ENCODE measurements at regions not wholly inside any gene's neighbourhood (a gene's known extent, or its start where the extent isn't known, plus 50 kb on each side); places are given as distances from the start of the nearest gene placed in this dataset.

GRCh38 chr16:59216291-59216690, 482.2 kb upstream of the GOT2 start:
- Histone ChIP-seq H3K27ac (ENCODE audit: low read length) (no peak overlapping the region), H3K36me3 (ENCODE audit: control insufficient read depth, insufficient read depth, low read length) (no peaks in the 10 kb centered on the region), H3K4me3 (ENCODE audit: low read depth in 2 of 2, low read length in 2 of 2) (no peak overlapping the region), H3K9me3 (ENCODE audit: control insufficient read depth, insufficient read depth, low read depth, low read length) (no peaks in the 10 kb centered on the region), H3K27me3 (ENCODE audit: control insufficient read depth, insufficient read depth, low read length) (no peaks in the 10 kb centered on the region), H3K4me1 (ENCODE audit: control insufficient read depth, insufficient read depth, low read length) (no peaks in the 10 kb centered on the region)
- TF ChIP-seq POLR2AphosphoS5 (IDR thresholded peaks at IDR 0.05; ENCODE audit: low read depth, low read length): no peak
- no peak for TF ChIP-seq TCF7L2 (IDR thresholded peaks at IDR 0.05; ENCODE audit: low read depth, low read length)
- no peak for TF ChIP-seq SIN3A (IDR thresholded peaks at IDR 0.05; ENCODE audit: borderline replicate concordance, insufficient read depth, low read depth, low read length)
- TF ChIP-seq, protein P1, sequence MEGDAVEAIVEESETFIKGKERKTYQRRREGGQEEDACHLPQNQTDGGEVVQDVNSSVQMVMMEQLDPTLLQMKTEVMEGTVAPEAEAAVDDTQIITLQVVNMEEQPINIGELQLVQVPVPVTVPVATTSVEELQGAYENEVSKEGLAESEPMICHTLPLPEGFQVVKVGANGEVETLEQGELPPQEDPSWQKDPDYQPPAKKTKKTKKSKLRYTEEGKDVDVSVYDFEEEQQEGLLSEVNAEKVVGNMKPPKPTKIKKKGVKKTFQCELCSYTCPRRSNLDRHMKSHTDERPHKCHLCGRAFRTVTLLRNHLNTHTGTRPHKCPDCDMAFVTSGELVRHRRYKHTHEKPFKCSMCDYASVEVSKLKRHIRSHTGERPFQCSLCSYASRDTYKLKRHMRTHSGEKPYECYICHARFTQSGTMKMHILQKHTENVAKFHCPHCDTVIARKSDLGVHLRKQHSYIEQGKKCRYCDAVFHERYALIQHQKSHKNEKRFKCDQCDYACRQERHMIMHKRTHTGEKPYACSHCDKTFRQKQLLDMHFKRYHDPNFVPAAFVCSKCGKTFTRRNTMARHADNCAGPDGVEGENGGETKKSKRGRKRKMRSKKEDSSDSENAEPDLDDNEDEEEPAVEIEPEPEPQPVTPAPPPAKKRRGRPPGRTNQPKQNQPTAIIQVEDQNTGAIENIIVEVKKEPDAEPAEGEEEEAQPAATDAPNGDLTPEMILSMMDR (IDR thresholded peaks at IDR 0.05): no peak
- no peak for TF ChIP-seq REST (IDR thresholded peaks at IDR 0.05; ENCODE audit: insufficient read depth in 1 of 2, low read depth in 2 of 2, low read length in 1 of 2)
- ATAC-seq: no peak
- BruUV-seq (replicated peaks): no TSS peak
- intact Hi-C loops (cut with micrococcal nuclease; ENCODE audit: unreplicated experiment): no loop called here
- ChIA-PET CTCF (no interaction called here), POLR2A (no interaction called here)
- no peak for DNase-seq (ENCODE audit: low read depth, low spot score)
- in situ Hi-C loops (cut with HindIII; ENCODE audit: low pct_unique_long_range_greater_than_20kb, low sequenced_read_pairs): no loop called here

DNA sequence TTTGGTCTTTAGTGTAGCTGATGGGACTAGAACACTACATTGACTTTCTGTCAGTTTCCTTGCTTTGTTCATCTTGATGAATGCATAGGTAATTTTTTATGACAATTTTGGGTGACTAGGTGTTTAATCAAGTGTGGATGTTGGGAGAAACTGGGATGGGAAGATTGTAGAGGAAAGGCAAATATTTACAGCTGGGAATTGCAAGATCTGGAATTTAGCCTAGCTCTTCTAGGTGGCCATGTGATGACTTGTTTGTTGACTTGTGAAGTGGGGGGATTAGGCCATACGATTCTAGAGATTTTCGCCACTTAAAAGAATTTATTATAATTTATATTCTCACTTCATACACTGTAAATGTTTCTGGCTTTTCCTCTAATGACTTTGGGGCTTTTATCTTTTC, 480.3 kb upstream of the GOT2 start:
- H3K4me1 ChIP-seq (ENCODE audit: control insufficient read depth, insufficient read depth, low read length): no peaks in the 10 kb centered on the region
- H3K9me3 ChIP-seq (ENCODE audit: control insufficient read depth, insufficient read depth, low read depth, low read length): no peaks in the 10 kb centered on the region
- in situ Hi-C loops (cut with HindIII; ENCODE audit: low pct_unique_long_range_greater_than_20kb, low sequenced_read_pairs): no loop called here
- no peak for TF ChIP-seq SIN3A (IDR thresholded peaks at IDR 0.05; ENCODE audit: borderline replicate concordance, insufficient read depth, low read depth, low read length)
- TF ChIP-seq, protein P1 (IDR thresholded peaks at IDR 0.05): no peak
- no peak for ATAC-seq
- intact Hi-C loops (cut with micrococcal nuclease; ENCODE audit: unreplicated experiment): no loop called here
- no peak overlapping the region for H3K27ac ChIP-seq (ENCODE audit: low read length)
- no TSS peak for BruUV-seq (replicated peaks)
- no peak overlapping the region for H3K4me3 ChIP-seq (ENCODE audit: low read depth in 2 of 2, low read length in 2 of 2)
- ChIA-PET CTCF (no interaction called here), POLR2A (no interaction called here)
- DNase-seq (ENCODE audit: low read depth, low spot score): no peak
- H3K36me3 ChIP-seq (ENCODE audit: control insufficient read depth, insufficient read depth, low read length): no peaks in the 10 kb centered on the region
- H3K27me3 ChIP-seq (ENCODE audit: control insufficient read depth, insufficient read depth, low read length): no peaks in the 10 kb centered on the region

DNA sequence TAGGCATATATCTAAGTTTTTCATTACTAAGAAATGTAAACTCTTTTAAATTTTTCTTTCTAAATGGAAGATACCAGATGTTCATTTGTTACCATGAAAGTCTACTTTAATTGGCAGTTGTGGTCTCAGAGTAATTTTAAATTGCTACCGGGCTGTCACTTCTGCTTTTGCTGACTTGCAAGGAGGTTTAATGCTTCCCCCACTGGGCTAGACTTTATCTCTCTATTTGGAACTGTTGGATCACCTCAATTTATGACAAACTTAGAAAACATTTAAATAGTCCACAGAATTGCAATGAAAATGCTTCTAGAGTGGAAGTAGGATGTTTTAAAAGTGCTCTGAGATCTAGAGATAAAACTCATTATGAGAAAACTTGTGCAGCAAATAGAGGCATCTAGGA, 479.8 kb upstream of the GOT2 start:
- CTCF ChIA-PET: no interaction called here
- BruUV-seq (replicated peaks): no TSS peak
- TF ChIP-seq POLR2AphosphoS5 (IDR thresholded peaks at IDR 0.05; ENCODE audit: low read depth, low read length) (no peak), REST (IDR thresholded peaks at IDR 0.05; ENCODE audit: insufficient read depth in 1 of 2, low read depth in 2 of 2, low read length in 1 of 2) (no peak), SIN3A (IDR thresholded peaks at IDR 0.05; ENCODE audit: borderline replicate concordance, insufficient read depth, low read depth, low read length) (no peak), TCF7L2 (IDR thresholded peaks at IDR 0.05; ENCODE audit: low read depth, low read length) (no peak)
- TF ChIP-seq, protein P1 (IDR thresholded peaks at IDR 0.05): no peak
- H3K4me3 ChIP-seq (ENCODE audit: low read depth in 2 of 2, low read length in 2 of 2): no peak overlapping the region
- H3K4me1 ChIP-seq (ENCODE audit: control insufficient read depth, insufficient read depth, low read length): no peaks in the 10 kb centered on the region
- no peaks in the 10 kb centered on the region for H3K36me3 ChIP-seq (ENCODE audit: control insufficient read depth, insufficient read depth, low read length)
- DNase-seq (ENCODE audit: low read depth, low spot score) (no peak), ATAC-seq (no peak)
- no peaks in the 10 kb centered on the region for H3K27me3 ChIP-seq (ENCODE audit: control insufficient read depth, insufficient read depth, low read length)
- H3K9me3 ChIP-seq (ENCODE audit: control insufficient read depth, insufficient read depth, low read depth, low read length): no peaks in the 10 kb centered on the region
- POLR2A ChIA-PET: no interaction called here
- intact Hi-C loops (cut with micrococcal nuclease; ENCODE audit: unreplicated experiment) (no loop called here), in situ Hi-C loops (cut with HindIII; ENCODE audit: low pct_unique_long_range_greater_than_20kb, low sequenced_read_pairs) (no loop called here)
- no peak overlapping the region for H3K27ac ChIP-seq (ENCODE audit: low read length)

All from Panc1 (cell line).